GM19468 (cell line): ENCODE measurements at regions not wholly inside any gene's neighbourhood (a gene's known extent, or its start where the extent isn't known, plus 50 kb on each side); places are given as distances from the start of the nearest gene placed in this dataset.
"Not testable (repeated sequence)": the region's sequence is repeated elsewhere in the genome, so short reads cannot be mapped to it uniquely, and the experiment has no call there.

Experiments used
- ATAC-seq: cut with Tn5 transposase; IDR thresholded peaks from one replicate; pipeline ENCODE4 v1.9.1; 2021; ENCODE audit warnings: mild to moderate bottlenecking, moderate library complexity, moderate number of reproducible peaks; ENCODE audit not compliant: unreplicated experiment; ENCODE audit errors: extremely low read depth

GRCh38 chr6:119459207-119459974 lies 109.8 kb upstream of the MAN1A1 start:
- peak; percentile 75 for ATAC-seq

- no peak for ATAC-seq
Measured at GRCh38 chr6:119454714-119455113, 105.2 kb upstream of the MAN1A1 start.

DNA sequence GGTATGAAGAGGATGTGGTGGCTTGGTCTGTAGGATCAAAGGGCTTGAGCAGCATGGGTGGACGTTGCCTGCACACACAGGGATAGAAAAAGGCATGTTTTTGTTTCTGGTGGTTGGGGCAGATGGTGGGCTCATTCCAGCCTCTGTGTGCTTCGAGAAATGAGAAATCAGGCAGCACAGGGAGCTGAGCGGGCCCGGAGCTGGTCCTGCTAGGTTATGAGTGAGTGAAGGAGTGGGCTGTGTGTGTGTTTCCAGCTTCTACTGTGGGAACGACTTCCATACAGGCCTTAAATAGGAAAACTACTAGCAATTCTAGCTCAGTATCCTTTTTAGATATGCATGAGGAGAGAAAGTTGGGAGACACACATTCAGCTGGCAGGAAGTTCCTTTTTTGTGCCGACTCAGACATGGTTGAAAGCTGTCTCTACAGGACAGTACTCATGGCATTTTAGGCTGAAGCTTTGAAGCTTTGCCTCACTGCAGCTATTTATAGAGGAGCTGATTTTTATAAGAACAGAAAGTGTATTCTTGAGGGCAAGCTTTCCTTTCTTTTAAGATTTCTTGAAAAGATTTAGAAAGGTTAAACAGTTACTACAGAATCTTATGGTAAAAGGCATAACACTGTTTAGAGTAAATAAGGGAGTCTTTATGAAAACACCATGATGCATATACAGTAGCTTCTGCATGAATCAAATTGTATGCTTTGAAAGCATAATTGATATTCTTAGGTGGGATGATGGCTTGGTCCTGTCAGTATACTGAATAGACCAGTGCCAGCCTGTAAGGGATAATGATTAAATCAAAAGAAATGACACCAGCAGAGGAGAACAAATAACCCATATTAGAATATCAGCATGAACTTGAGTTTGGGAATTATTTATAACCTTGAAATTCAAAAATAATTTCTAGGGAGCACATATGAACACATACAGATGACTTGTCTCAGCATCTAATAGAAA lies 104.0 kb upstream of the MAN1A1 start:
- ATAC-seq: no peak

GRCh38 chr6:119449331-119450156 lies 100.0 kb upstream of the MAN1A1 start:
- no peak for ATAC-seq

DNA sequence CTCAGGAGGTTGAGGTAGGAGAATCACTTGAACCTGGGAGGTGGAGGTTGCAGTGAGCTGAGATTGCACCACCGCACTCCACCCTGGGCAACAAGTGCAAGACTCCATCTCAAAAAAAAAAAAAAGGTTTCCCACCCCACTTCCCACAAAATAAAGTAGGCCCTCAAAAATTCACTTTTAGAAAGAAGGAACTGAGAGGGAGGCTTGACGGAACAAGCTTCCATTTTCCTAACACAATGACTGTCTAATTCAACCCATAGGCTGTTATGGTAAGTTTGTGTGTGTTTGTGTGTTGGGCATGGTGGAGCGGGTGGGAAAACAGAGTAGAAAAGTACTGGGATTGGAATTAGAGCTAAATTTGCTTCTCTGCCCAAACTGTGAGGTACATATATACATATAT lies 98.4 kb upstream of the MAN1A1 start:
- ATAC-seq: no peak

GRCh38 chr6:119446609-119447008 lies 97.0 kb upstream of the MAN1A1 start:
- no peak for ATAC-seq

GRCh38 chr6:119446115-119446554 lies 96.6 kb upstream of the MAN1A1 start:
- no peak for ATAC-seq

DNA sequence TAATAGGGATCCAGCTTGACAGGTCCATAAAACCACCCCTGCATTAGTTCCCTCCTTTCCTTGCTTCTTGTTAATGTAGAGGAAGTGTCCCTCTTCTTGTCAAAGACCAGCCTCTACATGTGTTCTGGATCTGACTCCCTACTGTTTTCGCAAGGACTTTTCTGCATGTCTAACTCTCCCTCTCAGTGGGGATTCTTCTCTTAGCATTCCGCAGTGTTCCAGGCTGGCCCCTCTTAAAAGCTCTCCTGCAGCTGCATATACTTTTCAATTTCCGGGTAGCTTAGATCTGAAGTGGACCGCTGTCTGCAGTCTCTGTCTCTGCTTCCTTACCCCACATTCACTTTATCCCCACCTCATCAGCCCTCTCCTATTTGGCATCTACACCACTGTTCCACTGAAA lies 96.1 kb upstream of the MAN1A1 start:
- no peak for ATAC-seq

DNA sequence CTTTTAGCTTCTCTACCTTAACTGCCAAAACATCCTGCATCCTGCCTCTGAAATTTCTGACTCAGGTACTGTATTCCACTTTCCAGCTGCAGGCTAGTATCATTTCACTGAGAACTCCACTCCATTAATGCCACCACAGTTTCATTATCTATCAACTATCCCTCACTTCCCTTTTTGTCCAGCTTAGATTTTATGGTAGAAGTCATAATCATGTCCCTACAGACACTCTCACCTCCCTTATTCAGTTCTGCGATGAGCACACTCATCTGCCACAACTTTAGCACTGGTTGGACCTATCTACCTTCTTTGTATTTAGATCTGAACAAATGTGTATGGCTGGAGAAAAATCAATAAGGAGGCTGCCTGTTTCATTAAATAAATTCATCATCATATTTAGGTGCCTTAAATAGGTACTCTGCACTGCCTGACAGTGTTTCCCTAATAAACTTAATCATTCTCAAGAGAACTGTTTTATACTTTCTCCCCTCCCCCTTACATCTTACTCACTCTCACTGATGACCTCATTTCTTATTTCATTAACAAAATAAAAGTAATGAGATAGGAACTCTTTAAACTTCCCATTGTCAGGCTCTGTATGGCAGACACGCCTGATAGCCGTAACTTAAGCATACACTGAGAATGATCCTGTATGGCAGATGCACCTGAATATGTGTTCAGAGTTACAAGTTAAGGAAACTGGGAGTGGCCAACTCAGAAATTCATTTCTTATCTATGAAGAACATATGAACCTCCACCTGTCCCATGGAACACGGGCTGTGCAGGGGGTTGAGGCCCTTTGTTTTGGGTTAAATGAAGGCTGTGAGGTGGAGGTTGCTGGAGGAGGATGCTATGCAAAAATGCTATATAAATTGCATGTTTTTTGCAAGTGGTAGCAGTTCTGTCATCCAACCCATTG lies 95.3 kb upstream of the MAN1A1 start:
- peak; percentile 33 for ATAC-seq

DNA sequence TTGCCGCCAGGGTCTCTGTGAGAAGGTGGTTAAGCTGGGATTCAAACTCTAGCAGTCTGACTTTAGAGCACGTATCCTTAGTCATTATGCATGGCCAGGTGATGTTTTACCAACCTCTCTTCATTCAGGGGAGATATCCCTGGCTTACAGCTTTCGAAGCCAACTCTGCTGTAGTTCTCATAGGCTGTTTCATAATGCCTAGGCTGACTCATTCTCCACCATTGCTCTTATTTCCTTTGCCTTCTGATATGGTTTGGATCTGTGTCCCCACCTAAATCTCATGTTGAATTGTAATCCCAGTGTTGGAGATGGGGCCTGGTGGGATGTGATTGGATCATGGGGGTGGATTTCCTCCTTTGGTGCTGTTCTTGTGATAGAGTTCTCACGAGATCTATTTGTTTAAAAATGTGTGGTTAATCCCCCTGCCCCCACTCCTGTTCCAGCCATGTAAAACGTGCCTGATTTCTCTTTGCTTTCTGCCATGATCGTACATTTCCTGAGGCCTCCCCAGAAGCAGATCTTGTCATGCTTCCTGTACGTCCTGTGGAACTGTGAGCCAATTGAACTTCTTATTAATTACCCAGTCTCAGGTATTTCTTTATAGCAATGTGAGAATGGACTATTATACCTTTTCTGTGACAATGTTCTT lies 94.6 kb upstream of the MAN1A1 start:
- no peak for ATAC-seq

GRCh38 chr6:119442776-119443184 lies 93.2 kb upstream of the MAN1A1 start:
- ATAC-seq: peak; percentile 48

GRCh38 chr6:119440953-119441352 lies 91.4 kb upstream of the MAN1A1 start:
- no peak for ATAC-seq

DNA sequence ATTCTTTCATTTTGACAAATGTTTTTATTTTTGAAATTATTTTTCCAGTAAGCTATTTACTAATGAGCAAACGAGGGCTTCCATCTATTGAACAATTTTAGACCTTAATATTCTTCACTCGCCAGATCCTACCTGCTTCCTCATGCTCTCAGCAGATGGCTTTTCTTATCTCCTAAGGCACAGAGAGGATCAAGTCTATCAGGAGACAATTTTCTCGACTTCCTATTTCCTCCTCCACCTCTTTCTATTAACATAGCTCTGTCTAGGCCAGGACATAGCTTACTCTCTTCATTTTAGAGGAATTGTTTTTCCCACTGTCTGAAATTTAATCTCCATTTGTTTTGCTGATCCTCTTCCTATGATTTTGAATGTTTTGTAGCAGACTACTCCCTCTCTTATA lies 87.0 kb upstream of the MAN1A1 start:
- no peak for ATAC-seq

GRCh38 chr6:119431799-119432198 lies 82.2 kb upstream of the MAN1A1 start:
- ATAC-seq: no peak

GRCh38 chr6:119430805-119431204 lies 81.2 kb upstream of the MAN1A1 start:
- ATAC-seq: no peak

GRCh38 chr6:119428633-119429032 lies 79.1 kb upstream of the MAN1A1 start:
- no peak for ATAC-seq

DNA sequence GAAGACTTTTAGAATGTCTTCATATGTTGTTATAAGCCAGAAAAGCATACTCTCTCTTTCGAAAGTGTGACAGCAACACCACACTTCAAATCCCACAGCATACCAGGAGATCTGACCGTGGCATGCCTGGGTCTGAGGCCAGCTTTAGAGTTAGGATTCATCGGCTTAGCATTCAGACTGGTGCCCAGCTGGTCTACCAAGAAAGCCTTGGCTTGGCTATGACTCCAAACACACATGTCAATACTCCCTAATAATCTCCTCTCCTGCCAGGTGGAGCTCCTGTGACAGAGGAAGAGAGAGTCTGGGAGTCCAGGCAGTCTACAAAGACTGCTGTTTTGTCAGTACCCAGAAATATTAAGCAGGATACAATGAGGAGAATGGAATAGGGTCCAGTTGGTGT lies 77.1 kb upstream of the MAN1A1 start:
- ATAC-seq: no peak

- ATAC-seq: no peak
Measured at GRCh38 chr6:119423996-119424395, 74.4 kb upstream of the MAN1A1 start.

DNA sequence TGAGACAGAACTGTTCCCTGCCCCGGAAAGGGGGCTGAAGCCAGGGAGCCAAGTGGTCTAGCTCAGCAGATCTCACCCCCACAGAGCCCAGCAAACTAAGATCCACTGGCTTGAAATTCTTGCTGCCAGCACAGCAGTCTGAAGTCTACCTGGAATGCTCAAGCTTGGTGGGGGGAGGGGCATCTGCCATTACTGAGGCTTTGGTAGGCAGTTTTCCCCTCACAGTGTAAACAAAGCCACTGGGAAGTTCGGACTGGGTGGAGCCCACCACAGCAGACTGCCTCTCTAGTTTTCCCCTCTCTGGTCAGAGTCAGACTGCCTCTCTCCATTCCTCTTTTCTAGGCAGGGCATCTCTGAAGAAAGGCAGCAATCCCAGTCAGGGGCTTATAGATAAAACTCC lies 68.5 kb upstream of the MAN1A1 start:
- ATAC-seq: not testable (repeated sequence)
